ENCODE measurements at regions not wholly inside any gene's neighbourhood (a gene's known extent, or its start where the extent isn't known, plus 50 kb on each side); places are given as distances from the start of the nearest gene placed in this dataset.

GRCh38 chr2:34492561-34493455 lies 893.7 kb upstream of the FAM98A start:
- intact Hi-C loops (cut with DNase I), result no loop called here
- no peaks in the 10 kb centered on the region for H3K27me3 ChIP-seq
- no peak overlapping the region for H3K27ac ChIP-seq
- no peaks in the 10 kb centered on the region for H3K36me3 ChIP-seq
- no peaks in the 10 kb centered on the region for H3K4me1 ChIP-seq
- WGBS, 2 donors, result 69 to 84% methylated on average over 3 of the region's 3 CpGs
- DNase-seq, result no peak
- no peak overlapping the region for H3K4me3 ChIP-seq
- TF ChIP-seq POLR2A (IDR thresholded peaks at IDR 0.05) (no peak), CTCF (IDR thresholded peaks at IDR 0.05) (no peak)
- H3K9me3 ChIP-seq, result no peaks in the 10 kb centered on the region

DNA sequence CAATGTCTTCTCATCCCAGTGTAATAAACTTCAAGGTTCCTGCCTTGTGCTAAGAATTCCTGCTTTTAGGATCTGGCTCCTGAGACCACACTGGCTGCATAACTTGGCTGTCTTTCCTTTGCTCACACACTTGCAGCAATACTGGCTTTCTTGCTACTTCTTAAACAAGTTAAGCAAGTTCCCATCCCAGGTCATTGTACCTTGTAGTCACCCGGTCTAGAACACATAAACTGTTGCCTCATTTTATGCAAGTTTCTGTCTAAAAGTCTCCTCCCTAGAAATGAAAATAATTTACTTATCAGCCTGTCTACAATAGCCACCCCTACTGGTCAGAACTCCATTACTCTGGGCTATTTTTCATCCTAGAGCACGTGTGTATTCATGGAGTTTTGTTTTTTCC lies 887.9 kb upstream of the FAM98A start:
- 20 to 36% methylated on average over 1 to 2 of the region's 2 CpGs for WGBS, 2 donors
- intact Hi-C loops (cut with DNase I), result no loop called here
- H3K4me1 ChIP-seq, result no peaks in the 10 kb centered on the region
- TF ChIP-seq CTCF (IDR thresholded peaks at IDR 0.05) (no peak), POLR2A (IDR thresholded peaks at IDR 0.05) (no peak)
- DNase-seq, result no peak
- no peak overlapping the region for H3K27ac ChIP-seq
- no peaks in the 10 kb centered on the region for H3K36me3 ChIP-seq
- H3K9me3 ChIP-seq, result no peaks in the 10 kb centered on the region
- H3K27me3 ChIP-seq, result no peaks in the 10 kb centered on the region
- no peak overlapping the region for H3K4me3 ChIP-seq

- WGBS, 2 donors, result 100% methylated on average over 1 to 3 of the region's 3 CpGs
- intact Hi-C loops (cut with DNase I), result no loop called here
- Histone ChIP-seq H3K27ac (no peak overlapping the region), H3K9me3 (no peaks in the 10 kb centered on the region), H3K4me1 (no peaks in the 10 kb centered on the region), H3K27me3 (no peaks in the 10 kb centered on the region), H3K36me3 (no peaks in the 10 kb centered on the region), H3K4me3 (no peak overlapping the region)
- DNase-seq, result no peak
- no peak for TF ChIP-seq CTCF (IDR thresholded peaks at IDR 0.05)
- no peak for TF ChIP-seq POLR2A (IDR thresholded peaks at IDR 0.05)
Measured at GRCh38 chr2:34481542-34481941, 882.4 kb upstream of the FAM98A start.

- TF ChIP-seq POLR2A (IDR thresholded peaks at IDR 0.05) (no peak), CTCF (IDR thresholded peaks at IDR 0.05) (no peak)
- H3K36me3 ChIP-seq, result no peaks in the 10 kb centered on the region
- WGBS, 2 donors, result 50 to 60% methylated on average over 2 of the region's 2 CpGs
- no peak overlapping the region for H3K27ac ChIP-seq
- H3K9me3 ChIP-seq, result no peaks in the 10 kb centered on the region
- H3K27me3 ChIP-seq, result no peaks in the 10 kb centered on the region
- H3K4me3 ChIP-seq, result no peak overlapping the region
- no peak for DNase-seq
- H3K4me1 ChIP-seq, result no peaks in the 10 kb centered on the region
- intact Hi-C loops (cut with DNase I), result no loop called here
Measured at GRCh38 chr2:34480366-34480765, 881.3 kb upstream of the FAM98A start.

DNA sequence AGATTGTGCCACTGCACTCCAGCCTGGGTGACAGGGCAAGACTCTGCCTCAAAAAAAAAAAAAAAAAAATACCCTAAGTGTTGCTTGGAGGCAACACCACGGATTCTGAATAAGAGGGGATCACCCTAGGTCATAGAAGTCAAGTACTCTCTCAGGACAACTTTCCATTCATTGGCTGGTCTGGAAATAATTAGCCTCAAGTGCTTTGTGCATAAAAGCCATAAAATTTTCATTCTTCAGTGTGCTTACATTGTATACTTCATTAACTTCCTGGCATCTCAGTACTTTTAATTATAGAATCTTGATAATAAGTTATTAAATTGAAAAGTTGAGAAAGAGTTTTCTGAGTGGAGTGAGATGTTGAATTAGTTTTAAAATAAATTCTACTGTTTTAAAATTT lies 876.1 kb upstream of the FAM98A start:
- WGBS, 2 donors, result 0 to 17% methylated on average over 1 of the region's 1 CpG
- no peaks in the 10 kb centered on the region for H3K4me1 ChIP-seq
- no peaks in the 10 kb centered on the region for H3K27me3 ChIP-seq
- no peaks in the 10 kb centered on the region for H3K9me3 ChIP-seq
- no peak for DNase-seq
- no peaks in the 10 kb centered on the region for H3K36me3 ChIP-seq
- H3K27ac ChIP-seq, result no peak overlapping the region
- no peak for TF ChIP-seq CTCF (IDR thresholded peaks at IDR 0.05)
- TF ChIP-seq POLR2A (IDR thresholded peaks at IDR 0.05), result no peak
- intact Hi-C loops (cut with DNase I), result no loop called here
- H3K4me3 ChIP-seq, result no peak overlapping the region
